HL-60 (cell line): ENCODE measurements at regions not wholly inside any gene's neighbourhood (a gene's known extent, or its start where the extent isn't known, plus 50 kb on each side); places are given as distances from the start of the nearest gene placed in this dataset.

Experiments used
- DNase-seq, 2 experiments: peaks; one replicate each; pipeline ENCODE4 v3.0.0-alpha.2; 2010 to 2020; ENCODE audit warnings: low read depth in 1 of 2, low spot score in 1 of 2
- H3K27ac ChIP-seq: fragments of 250-450 bp; sonication (Bioruptor Pico); replicated peaks from 2 replicates; pipeline ENCODE4 v1.5.1; 2020; ENCODE audit warnings: mild to moderate bottlenecking, moderate library complexity
- H3K27me3 ChIP-seq: fragments of 250-450 bp; sonication (Bioruptor Pico); 2 replicates; pipeline ENCODE4 v1.5.1; 2021; ENCODE audit warnings: mild to moderate bottlenecking, moderate library complexity; ENCODE audit not compliant: insufficient read depth, poor library complexity, severe bottlenecking
- H3K4me3 ChIP-seq: replicated peaks from 2 replicates; pipeline ENCODE4 v1.5.1; 2011; ENCODE audit warnings: mild to moderate bottlenecking, control low read depth, low read length; ENCODE audit not compliant: insufficient read depth
- GABPA ChIP-seq: IDR thresholded peaks from 2 replicates; pipeline ENCODE4 v1.6.1; 2012; ENCODE audit warnings: low read depth
- POLR2AphosphoS5 ChIP-seq: IDR thresholded peaks from 2 replicates; pipeline ENCODE4 v1.6.1; 2012; ENCODE audit warnings: low read depth
- SPI1 ChIP-seq: IDR thresholded peaks from 2 replicates; pipeline ENCODE4 v1.6.1; 2012; ENCODE audit warnings: low read depth, mild to moderate bottlenecking, borderline replicate concordance
- TF ChIP-seq, protein P1 (sequence below): IDR thresholded peaks from 2 replicates; pipeline ENCODE4 v1.6.1; 2012; ENCODE audit warnings: low read depth; ENCODE audit not compliant: insufficient replicate concordance
- TF ChIP-seq, protein P2 (sequence below): IDR thresholded peaks from one replicate; pipeline ENCODE4 v1.5.1; 2011; ENCODE audit warnings: low read length, control low read depth, inconsistent platforms; ENCODE audit not compliant: insufficient read depth

DNA sequence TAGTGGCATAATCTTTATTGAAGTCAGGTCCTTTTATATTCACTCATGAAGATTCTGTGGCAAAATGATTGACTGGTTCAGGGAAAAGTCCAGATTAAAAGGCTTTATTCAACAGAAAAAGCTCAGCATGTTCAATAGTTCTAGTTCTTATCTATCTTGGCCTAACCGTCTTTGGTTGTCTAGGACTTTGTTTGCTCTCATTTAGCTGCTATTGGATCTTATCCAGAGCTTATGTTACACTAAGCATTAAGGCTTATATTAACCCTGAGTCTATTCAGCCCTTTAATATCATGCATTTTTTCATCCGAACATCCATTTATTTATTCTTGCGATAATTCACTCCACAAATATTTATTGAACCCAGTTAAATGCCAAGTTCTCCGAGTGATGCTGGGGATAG, 601.0 kb upstream of the SGO1 start:
- Histone ChIP-seq H3K4me3 (no peak overlapping the region), H3K27ac (no peak overlapping the region), H3K27me3 (no peaks in the 10 kb centered on the region)
- DNase-seq: no peak
- no peak for TF ChIP-seq GABPA
- no peak for TF ChIP-seq POLR2AphosphoS5
- TF ChIP-seq, protein P1, sequence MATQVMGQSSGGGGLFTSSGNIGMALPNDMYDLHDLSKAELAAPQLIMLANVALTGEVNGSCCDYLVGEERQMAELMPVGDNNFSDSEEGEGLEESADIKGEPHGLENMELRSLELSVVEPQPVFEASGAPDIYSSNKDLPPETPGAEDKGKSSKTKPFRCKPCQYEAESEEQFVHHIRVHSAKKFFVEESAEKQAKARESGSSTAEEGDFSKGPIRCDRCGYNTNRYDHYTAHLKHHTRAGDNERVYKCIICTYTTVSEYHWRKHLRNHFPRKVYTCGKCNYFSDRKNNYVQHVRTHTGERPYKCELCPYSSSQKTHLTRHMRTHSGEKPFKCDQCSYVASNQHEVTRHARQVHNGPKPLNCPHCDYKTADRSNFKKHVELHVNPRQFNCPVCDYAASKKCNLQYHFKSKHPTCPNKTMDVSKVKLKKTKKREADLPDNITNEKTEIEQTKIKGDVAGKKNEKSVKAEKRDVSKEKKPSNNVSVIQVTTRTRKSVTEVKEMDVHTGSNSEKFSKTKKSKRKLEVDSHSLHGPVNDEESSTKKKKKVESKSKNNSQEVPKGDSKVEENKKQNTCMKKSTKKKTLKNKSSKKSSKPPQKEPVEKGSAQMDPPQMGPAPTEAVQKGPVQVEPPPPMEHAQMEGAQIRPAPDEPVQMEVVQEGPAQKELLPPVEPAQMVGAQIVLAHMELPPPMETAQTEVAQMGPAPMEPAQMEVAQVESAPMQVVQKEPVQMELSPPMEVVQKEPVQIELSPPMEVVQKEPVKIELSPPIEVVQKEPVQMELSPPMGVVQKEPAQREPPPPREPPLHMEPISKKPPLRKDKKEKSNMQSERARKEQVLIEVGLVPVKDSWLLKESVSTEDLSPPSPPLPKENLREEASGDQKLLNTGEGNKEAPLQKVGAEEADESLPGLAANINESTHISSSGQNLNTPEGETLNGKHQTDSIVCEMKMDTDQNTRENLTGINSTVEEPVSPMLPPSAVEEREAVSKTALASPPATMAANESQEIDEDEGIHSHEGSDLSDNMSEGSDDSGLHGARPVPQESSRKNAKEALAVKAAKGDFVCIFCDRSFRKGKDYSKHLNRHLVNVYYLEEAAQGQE: no peak
- TF ChIP-seq SPI1: no peak
- TF ChIP-seq, protein P2, sequence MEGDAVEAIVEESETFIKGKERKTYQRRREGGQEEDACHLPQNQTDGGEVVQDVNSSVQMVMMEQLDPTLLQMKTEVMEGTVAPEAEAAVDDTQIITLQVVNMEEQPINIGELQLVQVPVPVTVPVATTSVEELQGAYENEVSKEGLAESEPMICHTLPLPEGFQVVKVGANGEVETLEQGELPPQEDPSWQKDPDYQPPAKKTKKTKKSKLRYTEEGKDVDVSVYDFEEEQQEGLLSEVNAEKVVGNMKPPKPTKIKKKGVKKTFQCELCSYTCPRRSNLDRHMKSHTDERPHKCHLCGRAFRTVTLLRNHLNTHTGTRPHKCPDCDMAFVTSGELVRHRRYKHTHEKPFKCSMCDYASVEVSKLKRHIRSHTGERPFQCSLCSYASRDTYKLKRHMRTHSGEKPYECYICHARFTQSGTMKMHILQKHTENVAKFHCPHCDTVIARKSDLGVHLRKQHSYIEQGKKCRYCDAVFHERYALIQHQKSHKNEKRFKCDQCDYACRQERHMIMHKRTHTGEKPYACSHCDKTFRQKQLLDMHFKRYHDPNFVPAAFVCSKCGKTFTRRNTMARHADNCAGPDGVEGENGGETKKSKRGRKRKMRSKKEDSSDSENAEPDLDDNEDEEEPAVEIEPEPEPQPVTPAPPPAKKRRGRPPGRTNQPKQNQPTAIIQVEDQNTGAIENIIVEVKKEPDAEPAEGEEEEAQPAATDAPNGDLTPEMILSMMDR: no peak

DNA sequence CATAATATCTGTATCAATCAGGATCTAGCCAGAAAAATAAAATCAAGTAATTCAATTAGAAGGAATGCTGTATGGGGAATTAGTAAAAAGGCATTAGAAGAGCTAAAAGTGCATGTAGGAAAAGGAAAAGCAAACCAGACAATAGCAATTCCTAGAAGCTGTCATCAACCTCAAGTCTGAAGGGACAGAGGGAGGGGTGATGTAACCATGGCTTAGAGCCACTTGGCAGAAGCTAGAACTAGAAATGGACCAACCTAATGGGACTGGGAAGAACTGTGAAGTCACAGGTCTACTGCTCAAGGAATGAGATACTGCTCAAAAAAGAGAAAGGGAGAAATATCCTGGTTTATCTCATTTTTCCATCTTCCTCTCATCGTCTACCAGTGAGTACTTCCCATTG, 590.7 kb upstream of the SGO1 start:
- DNase-seq: no peak
- H3K4me3 ChIP-seq: no peak overlapping the region
- no peak overlapping the region for H3K27ac ChIP-seq
- no peaks in the 10 kb centered on the region for H3K27me3 ChIP-seq
- TF ChIP-seq, protein P2: no peak
- TF ChIP-seq, protein P1: no peak
- TF ChIP-seq POLR2AphosphoS5 (no peak), SPI1 (no peak), GABPA (no peak)

GRCh38 chr3:20776286-20776685, 590.3 kb upstream of the SGO1 start:
- Histone ChIP-seq H3K4me3 (no peak overlapping the region), H3K27me3 (no peaks in the 10 kb centered on the region), H3K27ac (no peak overlapping the region)
- DNase-seq: no peak
- TF ChIP-seq POLR2AphosphoS5: no peak

- Histone ChIP-seq H3K27me3 (no peaks in the 10 kb centered on the region), H3K27ac (no peak overlapping the region), H3K4me3 (no peak overlapping the region)
- TF ChIP-seq GABPA (no peak), SPI1 (no peak), POLR2AphosphoS5 (no peak)
- TF ChIP-seq, protein P1: no peak
- TF ChIP-seq, protein P2: no peak
- DNase-seq: no peak
Observed at GRCh38 chr3:20773320-20773984, 587.4 kb upstream of the SGO1 start.
